ENCODE measurements at regions not wholly inside any gene's neighbourhood (a gene's known extent, or its start where the extent isn't known, plus 50 kb on each side); places are given as distances from the start of the nearest gene placed in this dataset.

DNA sequence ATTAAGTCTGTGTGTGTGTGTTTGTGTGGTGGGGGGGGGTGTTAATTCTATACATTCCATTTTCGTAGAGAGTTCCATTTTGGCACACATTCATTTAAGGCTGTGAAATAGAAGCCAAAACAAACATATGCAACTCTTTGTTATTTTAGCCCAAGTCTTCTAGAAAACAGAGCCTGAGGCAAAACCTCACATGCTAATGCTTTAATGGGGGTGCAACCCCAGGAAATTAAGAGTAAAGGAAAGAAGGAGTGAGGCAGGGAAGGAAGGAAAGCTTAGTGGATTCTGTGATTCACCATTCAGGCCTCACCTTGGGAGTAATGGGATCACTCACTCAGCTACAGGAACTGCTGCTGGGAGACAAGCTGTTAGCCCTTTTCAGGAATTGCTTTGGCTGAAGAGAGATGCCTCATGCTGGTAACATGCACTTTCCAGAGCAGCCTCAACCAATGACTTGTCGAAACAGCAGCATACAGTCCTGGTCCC is 73.0 kb upstream of the CTTNBP2 start:
- no peak for TF ChIP-seq SIN3A (IDR thresholded peaks at IDR 0.05; ENCODE audit: borderline replicate concordance, insufficient read depth, low read length)
- no peak for TF ChIP-seq POLR2AphosphoS5 (IDR thresholded peaks at IDR 0.05; ENCODE audit: low read depth, low read length)
- TF ChIP-seq FOXP2 (optimal IDR thresholded peaks at IDR 0.05; ENCODE audit: borderline replicate concordance, extremely low read depth, extremely low read length, insufficient read depth): no peak
- TF ChIP-seq, protein P1, sequence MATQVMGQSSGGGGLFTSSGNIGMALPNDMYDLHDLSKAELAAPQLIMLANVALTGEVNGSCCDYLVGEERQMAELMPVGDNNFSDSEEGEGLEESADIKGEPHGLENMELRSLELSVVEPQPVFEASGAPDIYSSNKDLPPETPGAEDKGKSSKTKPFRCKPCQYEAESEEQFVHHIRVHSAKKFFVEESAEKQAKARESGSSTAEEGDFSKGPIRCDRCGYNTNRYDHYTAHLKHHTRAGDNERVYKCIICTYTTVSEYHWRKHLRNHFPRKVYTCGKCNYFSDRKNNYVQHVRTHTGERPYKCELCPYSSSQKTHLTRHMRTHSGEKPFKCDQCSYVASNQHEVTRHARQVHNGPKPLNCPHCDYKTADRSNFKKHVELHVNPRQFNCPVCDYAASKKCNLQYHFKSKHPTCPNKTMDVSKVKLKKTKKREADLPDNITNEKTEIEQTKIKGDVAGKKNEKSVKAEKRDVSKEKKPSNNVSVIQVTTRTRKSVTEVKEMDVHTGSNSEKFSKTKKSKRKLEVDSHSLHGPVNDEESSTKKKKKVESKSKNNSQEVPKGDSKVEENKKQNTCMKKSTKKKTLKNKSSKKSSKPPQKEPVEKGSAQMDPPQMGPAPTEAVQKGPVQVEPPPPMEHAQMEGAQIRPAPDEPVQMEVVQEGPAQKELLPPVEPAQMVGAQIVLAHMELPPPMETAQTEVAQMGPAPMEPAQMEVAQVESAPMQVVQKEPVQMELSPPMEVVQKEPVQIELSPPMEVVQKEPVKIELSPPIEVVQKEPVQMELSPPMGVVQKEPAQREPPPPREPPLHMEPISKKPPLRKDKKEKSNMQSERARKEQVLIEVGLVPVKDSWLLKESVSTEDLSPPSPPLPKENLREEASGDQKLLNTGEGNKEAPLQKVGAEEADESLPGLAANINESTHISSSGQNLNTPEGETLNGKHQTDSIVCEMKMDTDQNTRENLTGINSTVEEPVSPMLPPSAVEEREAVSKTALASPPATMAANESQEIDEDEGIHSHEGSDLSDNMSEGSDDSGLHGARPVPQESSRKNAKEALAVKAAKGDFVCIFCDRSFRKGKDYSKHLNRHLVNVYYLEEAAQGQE (IDR thresholded peaks at IDR 0.05; ENCODE audit: insufficient read depth in 1 of 2, low read depth in 2 of 2, low read length in 2 of 2): no peak
- TF ChIP-seq TAF1 (IDR thresholded peaks at IDR 0.05; ENCODE audit: borderline replicate concordance, insufficient read depth, low read length): no peak

Measured in PFSK-1 (cell line).